Right kidney (tissue), 1 donor: ENCODE measurements at regions not wholly inside any gene's neighbourhood (a gene's known extent, or its start where the extent isn't known, plus 50 kb on each side); places are given as distances from the start of the nearest gene placed in this dataset.
"Not testable (repeated sequence)": the region's sequence is repeated elsewhere in the genome, so short reads cannot be mapped to it uniquely, and the experiment has no call there.

Source experiments
- DNase-seq: peaks from one replicate; pipeline ENCODE4 v3.0.0-alpha.2; 2016

GRCh38 chr1:120617493-120617892 is 106.3 kb upstream of the NBPF26 start:
- DNase-seq = not testable (repeated sequence)

- not testable (repeated sequence) for DNase-seq
These were observed 103.7 kb upstream of the NBPF26 start for GRCh38 chr1:120619867-120620692.

- not testable (repeated sequence) for DNase-seq
These were observed 103.1 kb upstream of the NBPF26 start for GRCh38 chr1:120620693-120620969.

- not testable (repeated sequence) for DNase-seq
These were observed 102.5 kb upstream of the NBPF26 start for GRCh38 chr1:120621278-120621677.

GRCh38 chr1:120623539-120623938 is 100.2 kb upstream of the NBPF26 start:
- DNase-seq = not testable (repeated sequence)

- not testable (repeated sequence) for DNase-seq
These were observed 99.1 kb upstream of the NBPF26 start for GRCh38 chr1:120624565-120625064.

- not testable (repeated sequence) for DNase-seq
These were observed 93.8 kb upstream of the NBPF26 start for GRCh38 chr1:120629832-120630455.

DNA sequence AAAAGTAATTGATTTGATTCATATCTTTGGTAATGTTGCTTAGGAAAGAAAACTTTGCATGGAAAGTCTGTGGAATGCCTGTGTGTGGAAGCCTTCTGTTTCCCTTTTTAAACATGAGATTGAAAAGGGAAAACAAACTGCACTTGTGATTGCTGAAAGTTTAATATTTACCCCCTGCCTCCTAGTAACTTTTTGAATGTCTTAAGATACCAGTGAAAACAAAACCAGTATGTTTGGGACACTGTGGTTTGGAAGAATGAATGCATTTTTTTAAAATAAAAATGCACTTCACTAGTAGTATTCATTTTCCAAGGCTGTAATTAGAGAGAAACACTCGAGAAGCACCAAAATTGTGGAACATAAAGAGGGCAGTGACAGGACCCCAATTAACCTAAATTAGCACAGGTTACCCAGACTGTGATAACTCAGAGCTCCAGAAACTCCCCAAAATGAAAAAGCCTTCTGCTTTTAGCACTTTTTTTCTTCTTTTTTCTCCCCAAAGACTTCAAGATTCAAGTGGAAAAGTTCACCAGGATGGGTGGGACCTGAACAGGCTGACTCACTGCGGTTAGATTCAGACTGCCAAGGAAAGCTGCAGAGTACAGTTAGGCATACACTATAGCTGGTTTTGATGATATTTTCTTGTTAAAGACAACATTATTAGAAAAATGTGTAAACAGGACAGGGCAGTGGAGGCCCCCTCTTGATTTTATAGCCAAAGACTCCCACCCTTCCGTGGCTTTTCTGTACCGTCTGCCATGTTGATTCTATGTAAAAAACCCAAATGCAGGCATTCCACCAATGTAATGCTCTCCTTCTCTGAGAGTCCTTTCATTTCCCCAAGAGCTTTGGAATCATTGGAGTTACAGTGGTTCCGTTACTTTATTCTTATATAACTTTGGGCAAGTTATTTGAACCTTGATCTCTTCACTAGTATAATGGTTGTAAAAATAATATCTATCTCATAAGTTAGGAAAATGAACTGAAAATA is 88.6 kb upstream of the NBPF26 start:
- not testable (repeated sequence) for DNase-seq

- not testable (repeated sequence) for DNase-seq
These were observed 83.3 kb upstream of the NBPF26 start for GRCh38 chr1:120640261-120641013.

DNA sequence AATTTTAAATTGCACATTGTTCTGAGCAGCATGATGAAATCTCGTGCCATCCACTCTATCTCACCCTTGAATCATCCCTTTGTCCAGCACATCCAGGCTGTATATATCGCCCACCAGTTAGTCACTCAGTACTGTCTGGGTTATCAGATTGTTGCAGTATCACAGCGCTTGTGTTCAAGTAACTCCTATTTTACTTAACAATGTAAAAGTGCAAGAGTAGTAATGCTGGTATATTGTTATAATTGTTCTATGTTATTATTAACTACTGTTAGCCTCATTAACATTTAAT is 82.8 kb upstream of the NBPF26 start:
- DNase-seq = not testable (repeated sequence)

- not testable (repeated sequence) for DNase-seq
These were observed 76.6 kb upstream of the NBPF26 start for GRCh38 chr1:120647182-120647581.

DNA sequence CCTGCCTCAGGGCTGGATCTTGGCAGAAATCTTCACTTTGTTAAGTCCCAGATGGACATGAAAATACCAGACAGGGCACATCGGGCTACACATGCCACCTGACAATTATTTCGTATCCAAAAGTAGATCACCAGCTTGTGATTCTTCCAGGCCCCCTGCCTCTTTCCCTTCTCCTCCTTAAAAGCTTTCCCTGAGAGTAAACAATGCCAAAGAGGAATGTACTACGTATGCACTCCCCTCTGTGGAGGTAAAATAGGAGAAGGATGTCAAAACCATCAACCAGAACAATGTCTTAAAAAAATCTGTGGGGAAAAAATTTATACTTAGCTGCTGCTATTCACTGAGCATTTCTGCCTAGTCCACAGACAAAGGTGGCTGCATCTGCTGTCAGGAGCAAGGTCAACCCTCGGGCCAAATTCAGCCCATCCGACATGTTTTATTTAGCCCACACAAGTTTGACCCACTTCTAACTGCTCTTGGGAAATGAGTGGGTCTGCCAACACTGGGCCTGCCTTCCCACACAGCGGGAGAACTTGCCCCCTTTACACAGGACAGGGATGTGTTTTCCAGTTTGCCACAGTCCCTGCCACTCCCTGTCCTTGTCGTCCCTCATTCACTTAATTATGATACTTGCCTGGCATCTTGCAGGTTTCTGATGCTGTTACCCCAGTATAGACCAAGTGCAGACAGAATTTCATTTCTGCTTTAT is 74.7 kb upstream of the NBPF26 start:
- DNase-seq = not testable (repeated sequence)

GRCh38 chr1:120649730-120650129 is 74.0 kb upstream of the NBPF26 start:
- not testable (repeated sequence) for DNase-seq

- DNase-seq = not testable (repeated sequence)
These were observed 69.6 kb upstream of the NBPF26 start for GRCh38 chr1:120654114-120654513.

DNA sequence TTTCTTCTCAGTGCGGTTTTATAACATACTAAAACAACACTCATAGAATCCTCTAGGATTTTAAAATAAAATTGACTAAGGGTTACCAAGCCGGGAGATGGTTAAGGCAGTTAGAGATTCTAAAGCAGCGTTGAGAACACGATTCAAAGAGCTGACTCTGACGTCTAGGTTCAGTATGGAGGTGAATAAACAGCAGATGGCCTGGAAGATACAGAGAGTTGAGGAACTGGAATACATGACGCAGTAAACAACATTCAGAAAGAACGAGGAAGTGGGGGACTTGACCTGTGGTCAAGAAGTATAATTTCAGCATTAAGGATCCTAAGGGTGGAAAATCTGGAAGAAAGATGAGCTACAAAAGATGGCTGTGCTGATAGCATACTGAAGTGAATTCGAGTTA is 68.4 kb upstream of the NBPF26 start:
- not testable (repeated sequence) for DNase-seq

DNA sequence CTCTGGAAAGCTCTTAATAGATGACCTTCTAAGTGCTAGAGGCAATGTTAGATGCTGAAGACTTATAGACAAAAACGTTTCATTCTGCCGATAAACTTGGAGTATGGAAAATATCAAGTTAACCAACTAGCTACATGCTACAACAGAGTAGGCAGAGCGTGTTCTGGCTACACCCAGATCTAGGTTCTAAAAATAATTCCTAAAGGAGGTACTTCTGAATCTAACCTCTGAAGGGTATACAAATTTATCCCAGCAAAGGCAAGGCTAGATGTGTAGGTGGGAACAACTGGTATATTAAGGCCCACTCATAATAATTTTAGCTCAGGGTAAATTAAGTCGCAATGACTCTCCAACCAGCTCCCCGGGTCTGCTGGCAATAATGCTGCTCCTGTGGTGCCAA is 67.6 kb upstream of the NBPF26 start:
- not testable (repeated sequence) for DNase-seq

GRCh38 chr1:120657804-120658203 is 65.9 kb upstream of the NBPF26 start:
- not testable (repeated sequence) for DNase-seq

DNA sequence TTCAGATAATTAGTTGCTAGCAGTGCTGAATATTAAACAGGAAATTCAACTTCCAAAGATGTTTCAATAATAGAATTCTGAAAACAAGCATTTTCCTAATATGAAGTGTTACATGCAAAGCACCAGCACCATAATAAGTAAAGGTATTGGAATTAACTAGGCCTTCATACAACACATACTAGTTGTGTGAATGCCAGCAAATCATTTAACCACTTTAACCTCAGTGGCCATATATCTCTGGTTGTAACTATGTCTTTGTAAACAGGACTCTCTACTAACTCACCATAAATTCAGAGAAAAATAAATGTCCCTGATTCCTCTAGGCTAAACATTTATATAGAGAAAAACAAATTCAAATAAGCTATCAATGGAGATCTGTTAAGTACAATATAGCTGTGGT is 65.1 kb upstream of the NBPF26 start:
- not testable (repeated sequence) for DNase-seq

GRCh38 chr1:120659133-120659532 is 64.6 kb upstream of the NBPF26 start:
- not testable (repeated sequence) for DNase-seq

- DNase-seq = not testable (repeated sequence)
These were observed 59.1 kb upstream of the NBPF26 start for GRCh38 chr1:120664376-120665249.
